ENCODE measurements at regions not wholly inside any gene's neighbourhood (a gene's known extent, or its start where the extent isn't known, plus 50 kb on each side); places are given as distances from the start of the nearest gene placed in this dataset.
A peak's percentile ranks its signal among the peaks of the same experiment; 100 is the strongest.
"Not testable (repeated sequence)": the region's sequence is repeated elsewhere in the genome, so short reads cannot be mapped to it uniquely, and the experiment has no call there.

DNA sequence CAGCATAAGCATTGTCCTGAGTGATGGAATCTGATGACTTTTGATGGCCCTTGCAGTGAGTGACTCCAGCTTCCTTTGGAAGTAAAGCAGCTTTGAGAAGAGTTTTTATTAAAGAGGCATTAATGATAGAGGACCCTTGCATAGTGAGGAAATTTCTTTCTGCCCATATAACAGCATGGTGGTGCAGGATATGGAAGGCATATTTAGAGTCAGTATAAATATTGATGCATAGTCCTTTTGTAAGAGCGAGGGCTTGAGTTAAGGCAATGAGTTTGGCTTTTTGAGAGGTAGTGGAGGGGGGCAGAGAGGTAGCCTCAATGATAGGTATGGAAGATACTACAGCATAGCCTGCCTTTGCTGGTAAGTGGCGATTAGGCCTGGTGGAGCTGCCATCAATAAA lies 87.7 kb upstream of the DNAH14 start:
- DNase-seq; intact Hi-C loops (cut with DNase I): not testable (repeated sequence)

DNA sequence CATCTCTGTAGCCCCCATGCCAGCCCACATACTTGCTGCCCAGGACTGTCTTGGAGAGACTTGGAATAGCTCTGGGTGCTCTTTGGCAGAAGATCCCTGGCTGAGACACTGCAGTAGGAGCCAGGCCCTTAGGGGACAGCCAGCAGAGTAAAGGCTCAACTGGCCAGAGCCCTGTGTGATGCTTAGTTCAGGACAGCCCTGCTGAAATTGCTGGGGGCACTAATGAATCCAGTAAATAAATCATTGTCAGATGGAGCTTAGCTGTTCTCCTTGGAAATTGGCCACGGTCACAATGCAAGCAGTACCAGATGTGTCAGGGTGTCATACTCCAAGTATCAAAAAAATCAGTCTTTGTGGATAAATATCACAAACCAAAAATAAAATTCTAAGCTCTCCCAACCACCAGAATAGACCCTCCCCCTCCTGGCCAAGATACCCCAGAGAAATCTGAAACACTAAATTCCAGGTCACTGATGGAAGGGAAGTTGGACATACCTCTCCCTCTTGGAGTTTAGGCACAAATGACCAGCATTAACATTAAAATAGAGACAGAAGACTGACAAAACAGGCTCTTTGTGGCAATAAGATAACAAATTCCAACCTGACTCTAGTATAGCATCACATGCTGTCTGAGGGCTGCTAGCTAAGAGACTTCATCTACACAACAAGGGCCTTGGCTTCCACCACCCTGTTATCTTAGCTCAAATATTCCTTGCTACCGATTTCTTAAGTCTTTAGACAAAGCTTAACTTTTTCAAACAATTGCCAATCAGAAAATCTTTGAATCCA lies 83.2 kb upstream of the DNAH14 start:
- DNase-seq, result no peak
- intact Hi-C loops (cut with DNase I), result no loop called here

DNA sequence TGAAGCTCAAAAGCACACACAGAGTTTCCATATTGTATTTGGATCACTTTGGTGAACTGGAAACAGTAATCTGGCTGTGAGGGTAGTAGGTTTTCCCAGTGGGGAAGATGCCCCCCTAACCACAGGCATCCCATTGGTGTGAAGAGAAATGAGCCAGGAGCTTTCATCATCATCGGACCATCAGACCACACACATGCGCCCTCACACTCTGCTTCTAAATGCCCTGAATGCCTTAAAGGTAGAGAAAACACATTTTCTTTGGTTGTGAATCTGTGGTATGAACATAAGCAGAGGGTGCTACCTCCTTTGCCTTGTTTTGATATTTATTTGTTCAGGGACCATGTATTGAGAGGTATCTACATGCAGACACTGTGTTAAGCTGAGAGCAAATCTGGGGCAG lies 79.0 kb upstream of the DNAH14 start:
- intact Hi-C loops (cut with DNase I), result loop anchor here (5.0 kb wide), 1 partner anchor 208 kb away; no protein-coding TSS in a partner anchor
- DNase-seq, result no peak

DNA sequence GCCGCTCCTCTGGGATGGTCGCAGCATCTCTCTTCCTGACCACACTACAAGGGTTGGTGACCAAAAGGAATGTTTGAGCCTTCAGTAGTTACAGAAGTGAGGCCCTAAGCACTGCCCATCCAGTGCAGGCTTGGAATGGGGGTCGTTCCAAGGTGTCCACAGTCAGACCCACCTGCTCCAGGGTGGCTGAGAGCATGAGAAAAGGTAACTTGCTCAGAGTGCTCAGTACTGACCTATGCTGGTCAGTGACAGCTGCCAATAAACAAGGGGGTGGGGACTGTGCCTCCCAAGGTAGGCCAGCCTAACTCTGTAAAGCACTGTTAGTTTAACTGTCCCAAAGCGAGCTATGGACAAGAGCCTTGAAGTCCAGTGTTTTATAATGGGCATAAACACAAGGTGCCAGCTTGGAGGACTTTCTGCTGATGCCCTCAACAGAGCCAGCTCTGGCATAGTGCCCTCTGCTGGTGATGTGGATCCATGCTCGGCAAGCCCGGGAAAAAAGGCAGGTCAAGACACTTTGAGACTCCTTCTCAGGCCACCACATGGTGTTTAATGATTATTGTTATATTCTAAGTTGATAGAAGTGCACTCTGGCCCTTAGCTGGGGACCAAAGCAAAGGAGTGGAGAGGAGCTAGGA lies 78.1 kb upstream of the DNAH14 start:
- peak in 7 of 10 donors; percentile 50 to 89 (median 66) for DNase-seq
- intact Hi-C loops (cut with DNase I), result loop anchor here (5.0 kb wide), 1 partner anchor 209 kb away; no protein-coding TSS in a partner anchor

DNA sequence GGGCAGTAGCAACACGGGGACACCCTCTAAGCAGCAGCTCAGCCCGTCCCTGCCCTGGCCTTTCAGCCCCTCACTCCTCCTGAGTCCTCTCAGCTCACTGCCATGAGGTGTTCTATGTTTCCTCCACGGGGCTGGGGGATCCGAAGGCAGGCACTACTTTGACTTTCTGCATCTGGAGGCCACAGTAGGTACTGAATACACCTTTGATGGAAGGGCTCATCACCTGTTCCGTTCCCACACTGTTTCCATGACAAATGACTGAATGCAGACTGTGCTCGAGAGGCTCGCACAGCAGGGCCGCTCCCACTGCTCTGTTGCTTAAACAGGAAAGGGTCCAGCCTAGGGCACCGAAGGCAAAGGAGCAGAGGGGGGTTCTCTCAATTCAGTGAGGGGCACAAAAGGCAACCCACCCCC lies 77.6 kb upstream of the DNAH14 start:
- intact Hi-C loops (cut with DNase I), result loop anchor here (2.0 to 5.0 kb wide), 2 partner anchors 210 to 339 kb away; no protein-coding TSS in a partner anchor
- no peak for DNase-seq

DNA sequence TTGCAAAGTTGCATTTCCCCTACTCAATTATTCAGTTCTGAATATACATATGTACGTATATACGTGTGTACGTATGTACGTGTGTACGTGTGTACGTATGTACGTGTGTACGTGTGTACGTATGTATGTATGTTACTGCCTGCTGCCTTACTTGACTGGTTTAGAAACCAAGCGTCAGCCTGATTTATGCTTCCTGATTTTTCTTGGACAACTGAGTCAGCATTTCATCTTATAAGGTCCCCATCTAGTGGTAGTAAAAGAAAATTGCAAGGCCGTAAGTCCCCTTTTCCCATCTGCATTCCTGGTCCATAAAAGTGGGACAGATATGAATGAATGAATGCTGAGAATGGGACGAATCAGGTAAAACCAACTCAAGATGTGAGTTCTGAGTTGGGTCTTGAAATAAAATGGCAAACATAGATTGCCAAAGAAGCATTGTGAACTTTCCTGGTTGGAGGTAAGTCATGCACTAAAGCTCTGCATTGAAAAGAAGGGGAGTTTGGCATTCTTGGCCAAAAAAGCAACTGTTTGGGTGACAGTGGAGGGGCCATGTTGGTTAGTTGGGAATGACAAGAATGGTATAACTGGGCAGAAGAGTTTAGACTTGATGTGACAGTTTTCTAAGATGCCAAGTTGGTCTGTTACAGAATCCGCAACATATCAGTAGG lies 76.4 kb upstream of the DNAH14 start:
- DNase-seq, result no peak
- intact Hi-C loops (cut with DNase I), result loop anchor here (2.0 to 5.0 kb wide), 2 partner anchors 211 to 340 kb away; no protein-coding TSS in a partner anchor

DNA sequence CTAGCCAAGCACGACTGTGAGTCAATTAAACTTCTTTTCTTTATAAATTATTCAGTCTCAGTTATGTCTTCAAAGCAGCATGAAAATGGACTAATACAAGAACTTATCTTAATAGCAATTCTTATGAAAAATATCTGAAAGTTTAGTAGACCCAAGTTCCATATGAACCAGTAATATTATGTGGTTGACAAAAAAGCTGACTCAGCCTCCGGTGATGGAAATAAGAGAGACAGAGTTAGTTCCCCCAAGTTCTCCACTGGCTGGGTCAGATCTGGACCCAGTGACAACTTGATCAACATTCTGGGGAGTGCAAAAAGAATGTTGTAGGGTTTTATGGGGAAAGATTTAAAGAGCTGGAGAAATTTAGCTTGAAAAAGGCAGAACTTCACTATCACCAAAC lies 72.5 kb upstream of the DNAH14 start:
- no peak for DNase-seq
- intact Hi-C loops (cut with DNase I), result no loop called here

DNA sequence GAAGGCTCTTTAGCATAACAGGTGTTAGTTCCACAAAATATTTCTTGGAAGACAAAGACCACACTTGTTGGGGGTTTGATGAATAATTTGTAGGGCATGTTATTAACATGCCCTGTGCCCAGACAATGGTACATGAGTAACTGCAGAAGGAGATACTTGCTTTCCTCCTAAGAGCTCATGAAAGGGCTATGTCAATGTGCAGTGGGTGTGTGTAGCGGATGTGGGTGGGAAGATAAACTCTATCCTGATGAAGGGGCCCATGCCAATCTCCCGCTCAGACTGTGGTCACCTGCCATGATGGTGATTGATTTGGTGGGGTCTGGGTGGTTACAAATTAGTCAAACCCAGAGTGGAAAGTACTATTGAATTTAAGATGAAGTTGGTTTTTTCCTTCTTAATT lies 69.8 kb upstream of the DNAH14 start:
- DNase-seq, result no peak
- intact Hi-C loops (cut with DNase I), result no loop called here

DNA sequence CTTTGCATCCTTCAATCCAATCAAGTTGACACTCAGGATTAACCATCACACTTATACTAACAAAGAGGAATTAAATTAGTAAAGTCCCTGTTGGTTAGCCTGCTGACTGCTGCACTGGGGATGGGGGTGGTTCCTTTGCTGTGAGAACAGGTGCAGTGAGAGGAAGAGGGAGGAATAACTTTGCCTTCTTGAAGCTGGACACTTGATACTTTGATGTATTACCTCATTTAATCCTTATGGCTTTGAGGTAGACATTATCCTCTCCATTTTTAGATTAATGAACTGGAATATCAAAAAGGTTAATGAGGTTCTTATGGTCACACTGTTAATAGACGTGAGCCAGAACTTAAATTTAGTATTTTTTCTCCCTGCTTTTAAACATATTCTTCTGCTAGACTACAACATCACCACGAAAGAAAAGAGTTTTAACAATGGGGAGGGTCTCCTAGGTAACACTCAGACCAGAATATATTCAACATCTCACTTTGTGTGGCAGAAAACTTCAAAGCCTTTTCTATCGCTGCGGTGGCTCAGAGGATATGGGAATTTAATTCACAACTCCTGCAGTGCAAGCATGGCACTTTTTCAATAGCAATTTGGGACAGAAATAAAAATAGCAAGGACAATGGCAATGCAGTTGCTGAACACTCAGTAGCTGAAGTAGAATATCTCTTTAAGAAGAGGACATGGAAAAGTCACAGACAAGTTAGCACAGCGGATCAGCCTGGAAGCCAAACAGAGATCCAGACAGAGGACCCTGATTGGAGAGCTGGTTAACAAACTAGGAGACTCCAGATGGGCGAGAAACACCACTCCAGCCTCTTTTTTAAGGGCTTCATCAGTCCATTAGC lies 68.8 kb upstream of the DNAH14 start:
- intact Hi-C loops (cut with DNase I), result no loop called here
- DNase-seq, result no peak

DNA sequence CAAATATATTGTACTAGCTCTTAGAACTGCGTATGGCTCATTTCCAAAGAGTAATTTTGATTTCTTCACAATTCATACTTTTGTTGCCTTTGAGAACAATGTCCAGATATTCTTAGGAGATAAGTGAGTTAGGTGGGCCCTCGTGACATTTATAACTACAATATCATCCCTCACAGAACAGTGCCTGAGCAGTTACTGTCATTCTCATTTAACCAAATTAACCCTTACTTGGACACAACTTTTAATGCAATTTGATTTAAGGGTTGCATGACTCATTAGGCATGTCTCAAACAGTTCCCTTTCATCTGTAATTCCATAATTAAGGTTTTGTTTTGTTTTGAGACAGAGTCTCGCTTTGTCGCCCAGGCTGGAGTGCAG lies 68.1 kb upstream of the DNAH14 start:
- DNase-seq, result no peak
- intact Hi-C loops (cut with DNase I), result no loop called here

DNA sequence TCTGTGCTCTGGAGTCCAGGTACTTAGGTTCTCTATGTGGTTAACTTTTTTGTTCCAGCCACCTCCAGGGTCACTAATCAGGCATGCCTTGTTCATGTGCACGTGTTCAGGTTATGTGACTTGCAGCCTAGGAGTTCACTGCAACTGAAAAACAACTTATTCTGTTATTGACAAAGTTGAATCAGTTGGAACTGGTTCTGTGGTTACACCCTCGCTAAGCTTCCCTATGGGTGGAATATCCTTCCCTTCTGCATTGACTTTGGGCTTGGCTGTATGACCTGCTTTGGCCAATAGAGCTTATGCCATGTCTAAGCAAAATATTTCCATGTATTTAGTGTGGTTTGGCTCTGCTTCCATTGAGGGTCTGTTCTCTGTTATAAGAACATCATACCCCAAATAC lies 66.0 kb upstream of the DNAH14 start:
- DNase-seq, result no peak
- intact Hi-C loops (cut with DNase I), result no loop called here

DNA sequence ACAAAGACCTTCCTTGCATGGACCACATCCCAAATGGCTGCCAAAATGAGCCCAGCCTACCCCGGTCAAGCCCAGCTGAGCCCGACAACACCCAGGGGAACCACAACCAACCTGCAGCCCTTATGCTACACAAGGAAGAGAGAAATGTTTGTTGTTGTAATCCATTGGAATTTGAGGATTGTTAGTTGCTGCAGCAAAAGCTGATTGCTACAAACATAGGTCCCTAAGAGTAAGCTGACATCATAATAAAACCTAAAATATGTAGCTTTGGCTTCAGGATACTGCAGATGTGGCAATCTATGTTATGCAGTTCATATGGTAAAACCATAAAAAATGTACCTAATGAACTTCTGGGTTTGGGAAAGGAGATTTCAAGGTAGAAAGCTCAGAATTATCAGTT lies 65.5 kb upstream of the DNAH14 start:
- no peak for DNase-seq
- intact Hi-C loops (cut with DNase I), result no loop called here

DNA sequence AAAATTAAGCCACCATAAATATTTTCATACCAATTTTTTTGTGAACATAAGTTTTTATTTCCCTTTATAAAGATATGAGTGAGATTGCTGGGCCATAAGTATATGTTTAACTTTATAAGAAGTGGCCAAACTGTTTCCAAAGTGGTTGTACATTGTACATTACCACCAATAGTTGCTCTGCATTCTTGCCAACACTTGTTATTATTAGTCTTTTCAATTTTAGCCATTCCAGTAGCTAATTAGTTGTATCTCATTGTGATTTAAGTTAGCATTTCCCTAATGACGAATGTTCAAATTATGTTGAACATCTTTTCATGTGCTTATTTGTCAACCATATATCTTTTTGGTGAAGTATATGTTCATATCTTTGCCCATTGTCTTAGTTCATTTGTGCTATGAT lies 64.0 kb upstream of the DNAH14 start:
- no peak for DNase-seq
- intact Hi-C loops (cut with DNase I), result no loop called here

DNA sequence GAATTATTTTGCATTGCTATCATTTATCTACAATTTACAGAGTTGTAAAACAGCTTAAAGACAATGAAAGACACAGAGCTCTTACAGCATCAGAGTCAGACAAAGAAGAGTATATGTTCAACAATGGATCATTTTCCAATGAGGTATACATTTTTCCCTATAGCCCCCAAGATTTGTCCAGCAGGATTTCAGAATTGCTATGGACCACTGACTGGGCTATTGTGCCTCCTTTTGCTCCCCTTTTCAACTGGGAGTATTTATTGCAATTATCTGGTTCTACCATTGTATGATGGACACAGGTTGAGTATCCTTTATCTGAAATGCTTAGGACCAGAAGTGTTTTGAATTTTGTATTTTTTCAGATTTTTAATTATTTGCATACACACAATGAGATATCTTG lies 62.5 kb upstream of the DNAH14 start:
- intact Hi-C loops (cut with DNase I), result no loop called here
- DNase-seq, result no peak

DNA sequence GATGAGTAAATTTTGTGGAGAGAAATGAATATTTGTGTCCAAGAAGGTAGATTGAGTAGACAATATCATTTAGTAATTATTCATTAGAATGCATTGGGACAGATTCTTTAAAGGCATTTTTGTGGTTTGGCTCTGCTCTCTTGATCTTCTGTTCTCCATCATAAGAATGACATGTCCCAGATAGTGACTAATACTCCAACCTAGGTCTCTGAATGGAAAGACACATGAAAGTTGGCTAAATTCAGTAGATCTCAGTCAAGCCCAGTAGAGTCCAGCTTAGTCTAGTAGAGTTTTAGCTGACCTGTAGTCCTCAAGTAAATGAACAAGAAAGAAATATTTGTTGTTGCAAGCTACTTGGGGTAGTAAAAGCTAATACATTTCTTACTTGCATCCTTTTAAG lies 61.8 kb upstream of the DNAH14 start:
- DNase-seq, result no peak
- intact Hi-C loops (cut with DNase I), result no loop called here

DNA sequence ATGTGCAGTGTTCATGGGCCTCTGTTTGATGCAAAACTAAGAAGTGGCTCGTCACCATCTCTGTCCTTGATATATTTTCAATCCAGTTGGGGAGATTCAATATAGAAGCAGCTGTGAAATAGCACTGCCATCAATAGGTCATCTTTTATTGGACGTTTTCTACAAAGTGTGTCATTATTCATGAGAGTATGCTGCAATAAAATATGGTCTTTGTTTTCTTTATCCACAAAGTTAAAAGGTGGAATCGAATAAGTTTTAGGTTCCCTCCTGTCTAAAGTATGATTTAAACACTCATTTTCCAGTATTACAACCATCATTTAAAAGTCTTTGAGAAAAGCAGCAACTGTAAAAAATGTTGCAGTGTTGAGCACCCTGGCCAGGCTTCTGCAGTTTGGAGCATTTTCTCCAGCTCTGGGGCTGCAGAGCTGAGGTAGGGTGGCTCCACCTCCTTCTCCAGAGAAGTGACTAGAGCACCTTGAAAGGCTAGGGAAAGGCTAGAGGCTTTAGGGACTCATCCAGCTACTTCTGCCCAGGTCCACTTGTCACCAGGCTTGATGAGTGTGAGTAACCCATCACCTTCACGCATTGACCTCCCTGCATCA lies 56.5 kb upstream of the DNAH14 start:
- intact Hi-C loops (cut with DNase I), result no loop called here
- DNase-seq, result no peak

DNA sequence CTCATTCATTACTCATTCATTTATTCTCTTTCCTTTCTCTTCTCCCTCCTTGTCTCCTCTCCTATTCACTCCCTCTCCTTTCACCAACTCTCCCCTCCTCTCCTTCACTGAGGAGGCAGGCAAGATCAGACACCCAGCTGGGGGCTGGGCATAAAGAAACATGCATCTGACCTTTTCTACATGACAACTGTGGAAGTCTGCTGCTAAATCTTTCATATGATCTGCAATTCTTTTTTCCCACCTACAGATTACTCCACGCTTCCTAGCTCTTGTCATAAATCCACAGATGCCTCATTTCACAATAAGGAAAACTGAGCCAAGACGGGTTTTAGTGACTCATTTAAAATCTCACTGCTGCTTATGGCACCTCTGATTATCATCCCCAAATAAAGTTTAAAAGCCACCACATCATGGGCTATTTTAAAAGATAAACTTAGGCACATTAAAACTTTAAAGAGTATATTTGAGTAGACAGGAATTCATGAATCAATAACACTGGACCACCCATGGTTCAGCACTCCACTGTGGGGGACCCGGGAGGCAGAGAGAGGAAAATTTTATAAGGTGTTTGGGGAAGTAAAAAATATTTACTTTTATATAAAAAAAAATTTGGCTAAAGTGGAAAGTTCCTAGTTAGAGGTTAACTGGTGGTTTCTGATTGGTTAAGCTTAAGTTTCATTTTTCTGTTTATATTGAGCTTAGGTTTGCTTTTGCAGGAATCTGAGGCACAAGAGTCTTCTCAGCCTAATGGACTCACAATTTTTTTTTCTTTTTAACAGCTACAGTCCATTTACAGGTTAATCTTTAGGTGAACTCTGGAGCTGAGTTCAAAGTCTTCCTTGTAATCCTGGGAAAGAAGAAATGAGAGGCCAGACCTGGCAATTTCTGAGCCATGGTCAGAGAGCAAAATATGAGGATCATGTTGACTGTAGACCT lies 55.8 kb upstream of the DNAH14 start:
- intact Hi-C loops (cut with DNase I), result no loop called here
- DNase-seq, result no peak

DNA sequence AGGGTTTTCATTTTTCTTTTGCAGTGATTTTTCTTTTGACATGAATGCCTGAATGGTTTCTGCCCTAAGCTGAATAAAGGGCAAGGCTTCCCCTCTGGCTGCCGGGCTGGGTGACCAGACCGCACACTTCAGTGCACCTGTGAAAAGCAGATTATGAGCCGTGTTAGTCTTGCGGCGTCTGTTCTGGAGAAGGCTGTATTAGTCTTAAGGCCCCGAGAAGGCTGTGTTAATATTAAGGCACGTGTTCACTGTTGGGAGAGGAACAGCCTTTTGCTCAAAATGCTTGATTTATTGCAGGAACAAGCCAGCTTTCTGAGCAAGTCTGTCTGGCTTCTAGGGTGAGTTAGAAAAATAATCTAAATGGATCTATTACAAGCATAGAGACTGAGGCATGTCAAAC lies 54.7 kb upstream of the DNAH14 start:
- intact Hi-C loops (cut with DNase I), result no loop called here

DNA sequence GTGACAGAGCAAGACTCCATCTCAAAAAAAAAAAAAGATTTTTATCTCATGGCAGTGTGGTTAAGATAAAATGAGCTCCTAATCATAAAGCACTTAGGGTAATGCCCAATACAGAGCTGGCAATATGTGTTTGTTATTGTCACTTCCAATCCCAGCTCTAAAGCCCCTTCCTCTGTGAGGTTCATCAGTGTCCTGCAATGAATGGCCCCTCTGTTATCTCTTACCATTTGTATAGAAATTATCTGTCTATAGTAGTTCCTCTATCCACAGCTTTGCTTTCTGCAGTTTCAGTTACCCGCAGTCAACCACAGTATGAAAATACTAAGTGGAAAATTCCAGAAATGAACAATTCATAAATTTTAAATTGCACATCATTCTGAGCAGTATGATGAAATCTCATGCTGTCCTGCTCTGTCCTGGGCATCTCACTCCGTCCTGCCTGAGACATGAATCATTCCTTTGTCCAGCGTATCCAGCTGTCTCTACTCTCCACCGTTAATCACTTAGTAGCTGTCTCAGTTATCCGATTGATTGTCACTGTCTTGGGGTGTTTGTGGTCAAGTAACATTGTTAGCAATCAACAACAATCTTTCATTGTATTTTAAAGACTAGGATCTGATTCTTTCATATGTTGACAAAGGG lies 50.2 kb upstream of the DNAH14 start:
- DNase-seq, result no peak
- intact Hi-C loops (cut with DNase I), result no loop called here

More for the DNA sequence above, 54.7 kb upstream of the DNAH14 start:
- DNase-seq, result no peak

Measured in posterior cingulate gyrus (tissue), 11 donors.